HCEC 1CT (cell line): ENCODE measurements at regions not wholly inside any gene's neighbourhood (a gene's known extent, or its start where the extent isn't known, plus 50 kb on each side); places are given as distances from the start of the nearest gene placed in this dataset.

Experiments used
- DNase-seq: peaks from one replicate; pipeline ENCODE4 v3.0.0-alpha.2; 2017

GRCh38 chr2:106572541-106573450 lies 85.6 kb downstream of the CD8B2 start:
- no peak for DNase-seq

GRCh38 chr2:106573773-106574172 lies 86.6 kb downstream of the CD8B2 start:
- DNase-seq: no peak

- DNase-seq: no peak
These were observed 88.8 kb downstream of the CD8B2 start for GRCh38 chr2:106575955-106576354.

- DNase-seq: no peak
These were observed 90.1 kb downstream of the CD8B2 start for GRCh38 chr2:106577255-106577651.

GRCh38 chr2:106579750-106580197 lies 92.6 kb downstream of the CD8B2 start:
- DNase-seq: no peak

GRCh38 chr2:106580241-106580640 lies 93.1 kb downstream of the CD8B2 start:
- no peak for DNase-seq

- DNase-seq: no peak
These were observed 94.2 kb downstream of the CD8B2 start for GRCh38 chr2:106581328-106581727.

- no peak for DNase-seq
These were observed 94.6 kb downstream of the CD8B2 start for GRCh38 chr2:106581755-106582147.

GRCh38 chr2:106582148-106583143 lies 95.3 kb downstream of the CD8B2 start:
- DNase-seq: peak; percentile 64

- no peak for DNase-seq
These were observed 97.3 kb downstream of the CD8B2 start for GRCh38 chr2:106584304-106584954.

- no peak for DNase-seq
These were observed 109.7 kb downstream of the CD8B2 start for GRCh38 chr2:106596844-106597243.

- DNase-seq: no peak
These were observed 112.4 kb downstream of the CD8B2 start for GRCh38 chr2:106599540-106599939.

- DNase-seq: no peak
These were observed 114.9 kb downstream of the CD8B2 start for GRCh38 chr2:106602042-106602441.

GRCh38 chr2:106606652-106607051 lies 119.5 kb downstream of the CD8B2 start:
- no peak for DNase-seq

GRCh38 chr2:106607371-106607770 lies 120.2 kb downstream of the CD8B2 start:
- no peak for DNase-seq

- DNase-seq: no peak
These were observed 122.6 kb downstream of the CD8B2 start for GRCh38 chr2:106609780-106610179.

- no peak for DNase-seq
These were observed 127.5 kb downstream of the CD8B2 start for GRCh38 chr2:106614511-106615291.

GRCh38 chr2:106618614-106619013 lies 131.4 kb downstream of the CD8B2 start:
- no peak for DNase-seq

GRCh38 chr2:106623456-106623855 lies 136.3 kb downstream of the CD8B2 start:
- no peak for DNase-seq

GRCh38 chr2:106624787-106625380 lies 137.7 kb downstream of the CD8B2 start:
- no peak for DNase-seq

- no peak for DNase-seq
These were observed 141.2 kb downstream of the CD8B2 start for GRCh38 chr2:106628377-106628776.

GRCh38 chr2:106629981-106630380 lies 142.8 kb downstream of the CD8B2 start:
- DNase-seq: no peak
